Right atrium auricular region (tissue), 2 donors: ENCODE measurements at regions not wholly inside any gene's neighbourhood (a gene's known extent, or its start where the extent isn't known, plus 50 kb on each side); places are given as distances from the start of the nearest gene placed in this dataset.
A peak's percentile ranks its signal among the peaks of the same experiment; 100 is the strongest.
"Not testable (repeated sequence)": the region's sequence is repeated elsewhere in the genome, so short reads cannot be mapped to it uniquely, and the experiment has no call there.

Experiments used
- DNase-seq: peaks from one replicate; pipeline ENCODE4 v3.0.0-alpha.2; 2019; ENCODE audit warnings: low spot score
- H3K27ac ChIP-seq, 2 donors: fragments of 200-600 bp; sonication (generic); 1 replicate in 1 of 2; 2 replicates in 1 of 2; pipeline ENCODE4 v1.5.1; 2016 to 2019
- H3K27me3 ChIP-seq, 2 donors: fragments of 200-600 bp; sonication (generic); one replicate each; pipeline versions ENCODE4 v1.5.1 to v1.6.0; 2017 to 2019
- H3K36me3 ChIP-seq: fragments of 200-600 bp; sonication (generic); one replicate; pipeline ENCODE4 v1.5.1; 2016
- H3K4me1 ChIP-seq, 2 donors: fragments of 200-600 bp; sonication (generic); one replicate each; pipeline versions ENCODE4 v1.5.1 to v1.6.0; 2017 to 2019
- H3K4me3 ChIP-seq, 2 donors: fragments of 200-600 bp; sonication (generic); 1 replicate in 1 of 2; 2 replicates in 1 of 2; pipeline ENCODE4 v1.5.1; 2017 to 2019; ENCODE audit warnings: mild to moderate bottlenecking in 1 of 2, moderate library complexity in 1 of 2
- H3K9me3 ChIP-seq, 2 donors: fragments of 200-600 bp; sonication (generic); one replicate each; pipeline ENCODE4 v1.5.1; 2019
- TF ChIP-seq, protein P1 (sequence below), 2 donors: fragments of 200-600 bp; sonication (generic); IDR thresholded peaks; one replicate each; pipeline ENCODE4 v1.5.1; 2019; ENCODE audit warnings: antibody characterized with exemption in 2 of 2

DNA sequence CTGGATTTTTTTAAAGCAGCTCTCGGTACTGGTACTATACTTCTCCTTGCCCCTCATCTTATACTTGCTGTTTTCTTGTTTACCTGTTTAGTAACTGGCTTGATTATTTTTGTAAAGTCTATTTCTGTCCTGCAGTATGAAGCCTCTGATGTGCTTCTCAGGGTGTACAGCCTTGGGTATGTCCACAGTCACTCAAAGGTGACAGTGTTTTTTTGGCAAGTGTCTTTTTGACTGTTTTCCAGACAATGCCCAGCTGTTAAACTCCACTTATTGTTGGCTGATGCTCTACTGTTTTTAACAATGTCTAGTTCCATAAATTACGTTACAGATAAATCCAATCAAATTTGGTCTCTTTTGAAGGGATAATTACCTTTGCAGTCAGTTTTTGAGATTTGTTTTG lies 475.2 kb downstream of the JRKL start:
- no peaks in the 10 kb centered on the region for H3K27me3 ChIP-seq
- no peaks in the 10 kb centered on the region for H3K36me3 ChIP-seq
- TF ChIP-seq, protein P1, sequence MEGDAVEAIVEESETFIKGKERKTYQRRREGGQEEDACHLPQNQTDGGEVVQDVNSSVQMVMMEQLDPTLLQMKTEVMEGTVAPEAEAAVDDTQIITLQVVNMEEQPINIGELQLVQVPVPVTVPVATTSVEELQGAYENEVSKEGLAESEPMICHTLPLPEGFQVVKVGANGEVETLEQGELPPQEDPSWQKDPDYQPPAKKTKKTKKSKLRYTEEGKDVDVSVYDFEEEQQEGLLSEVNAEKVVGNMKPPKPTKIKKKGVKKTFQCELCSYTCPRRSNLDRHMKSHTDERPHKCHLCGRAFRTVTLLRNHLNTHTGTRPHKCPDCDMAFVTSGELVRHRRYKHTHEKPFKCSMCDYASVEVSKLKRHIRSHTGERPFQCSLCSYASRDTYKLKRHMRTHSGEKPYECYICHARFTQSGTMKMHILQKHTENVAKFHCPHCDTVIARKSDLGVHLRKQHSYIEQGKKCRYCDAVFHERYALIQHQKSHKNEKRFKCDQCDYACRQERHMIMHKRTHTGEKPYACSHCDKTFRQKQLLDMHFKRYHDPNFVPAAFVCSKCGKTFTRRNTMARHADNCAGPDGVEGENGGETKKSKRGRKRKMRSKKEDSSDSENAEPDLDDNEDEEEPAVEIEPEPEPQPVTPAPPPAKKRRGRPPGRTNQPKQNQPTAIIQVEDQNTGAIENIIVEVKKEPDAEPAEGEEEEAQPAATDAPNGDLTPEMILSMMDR (IDR thresholded peaks at IDR 0.05), result no peak
- peaks cover 0 to 7% of the 10 kb centered on the region in 2 donors for H3K9me3 ChIP-seq
- peaks cover 0 to 4% of the 10 kb centered on the region in 2 donors for H3K4me1 ChIP-seq
- no peak for DNase-seq
- peak overlapping the region in 1 of 2 donors; percentile 46 for H3K27ac ChIP-seq
- H3K4me3 ChIP-seq, result no peak overlapping the region

DNA sequence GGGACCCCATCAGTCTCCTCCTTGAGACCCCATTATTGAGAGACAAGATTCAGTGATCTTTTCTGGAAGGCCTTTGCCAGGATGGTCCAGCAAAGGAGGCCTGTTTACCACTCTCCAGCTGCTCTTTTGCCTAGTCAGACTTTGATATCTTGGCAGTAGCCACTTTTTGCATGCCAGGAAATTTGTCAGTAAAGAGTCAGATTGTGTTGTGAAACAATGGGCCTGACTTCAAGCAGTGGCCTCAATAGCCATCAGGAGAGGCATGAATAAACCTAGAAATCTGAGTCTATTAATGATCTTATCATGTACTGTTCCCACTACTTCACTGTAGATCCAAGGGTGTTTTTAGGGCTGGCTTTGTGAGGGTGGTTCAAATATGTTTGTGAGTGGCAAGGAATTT lies 479.4 kb downstream of the JRKL start:
- no peaks in the 10 kb centered on the region for H3K36me3 ChIP-seq
- peak overlapping the region in 1 of 2 donors; percentile 54 for H3K27ac ChIP-seq
- no peaks in the 10 kb centered on the region for H3K9me3 ChIP-seq
- H3K4me1 ChIP-seq, result peaks cover 0 to 4% of the 10 kb centered on the region in 2 donors
- TF ChIP-seq, protein P1 (IDR thresholded peaks at IDR 0.05), result no peak
- H3K4me3 ChIP-seq, result no peak overlapping the region
- no peaks in the 10 kb centered on the region for H3K27me3 ChIP-seq
- no peak for DNase-seq

DNA sequence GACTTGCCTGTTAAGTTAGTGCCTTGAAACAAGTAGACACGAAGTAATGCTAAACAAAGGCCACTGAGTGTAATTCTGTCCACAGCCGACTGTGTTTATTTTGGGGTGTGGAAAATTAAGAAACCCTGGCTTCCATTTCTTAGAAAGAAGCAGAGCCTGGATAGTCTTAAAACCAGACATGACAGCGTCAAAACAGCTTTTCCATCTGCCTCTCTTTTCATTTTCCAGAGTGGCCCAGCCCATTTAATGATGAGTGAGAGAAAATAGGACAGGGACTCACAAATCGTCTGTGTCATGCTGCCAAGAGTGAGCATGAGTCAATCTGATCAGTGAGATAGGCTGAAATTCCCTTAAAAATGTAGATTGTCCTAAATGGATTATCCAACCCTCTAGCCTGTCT lies 485.9 kb downstream of the JRKL start:
- TF ChIP-seq, protein P1 (IDR thresholded peaks at IDR 0.05), result no peak
- no peak overlapping the region for H3K27ac ChIP-seq
- no peaks in the 10 kb centered on the region for H3K4me1 ChIP-seq
- no peak overlapping the region for H3K4me3 ChIP-seq
- DNase-seq, result no peak
- no peaks in the 10 kb centered on the region for H3K36me3 ChIP-seq
- H3K27me3 ChIP-seq, result no peaks in the 10 kb centered on the region
- no peaks in the 10 kb centered on the region for H3K9me3 ChIP-seq

DNA sequence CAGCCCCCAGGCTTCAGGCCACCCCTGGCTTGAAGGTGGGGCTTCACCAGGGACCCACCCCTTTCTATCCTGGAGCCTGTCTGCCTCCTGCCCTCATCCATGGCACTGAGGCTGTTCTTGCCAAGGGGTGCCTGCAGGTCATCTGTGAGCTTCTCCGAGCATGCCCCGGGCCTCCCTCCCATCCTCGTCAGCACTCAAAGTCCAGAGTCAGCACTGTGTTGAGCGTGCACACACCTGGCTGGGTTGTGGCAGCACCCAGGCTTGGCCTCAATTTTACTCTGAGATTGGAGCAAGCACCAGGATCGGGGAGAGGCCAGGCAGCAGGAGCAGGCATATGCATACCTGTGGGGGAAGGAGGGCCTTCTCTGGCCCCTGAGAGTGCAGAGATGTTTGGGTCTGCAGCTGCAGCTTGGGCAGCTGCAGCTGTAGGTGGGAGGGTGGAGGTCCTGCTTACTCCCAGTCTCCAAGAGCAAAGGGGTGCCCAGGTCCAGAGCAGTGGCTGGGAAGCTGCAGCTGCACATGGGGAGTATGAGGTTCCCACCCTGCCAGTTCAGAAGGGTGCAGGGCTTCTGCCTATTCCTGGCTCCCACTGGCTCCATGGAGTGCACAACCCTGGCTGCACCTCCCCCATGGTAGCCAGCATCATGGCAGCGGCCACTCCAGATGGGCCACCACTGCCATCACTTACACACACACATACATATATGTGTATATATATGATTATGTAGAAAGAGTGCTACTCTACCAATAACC lies 488.7 kb downstream of the JRKL start:
- Histone ChIP-seq H3K4me3 (no peak overlapping the region), H3K4me1 (no peaks in the 10 kb centered on the region), H3K27ac (no peak overlapping the region), H3K27me3 (no peaks in the 10 kb centered on the region), H3K9me3 (no peaks in the 10 kb centered on the region), H3K36me3 (no peaks in the 10 kb centered on the region)
- TF ChIP-seq, protein P1 (IDR thresholded peaks at IDR 0.05), result no peak
- DNase-seq, result no peak

DNA sequence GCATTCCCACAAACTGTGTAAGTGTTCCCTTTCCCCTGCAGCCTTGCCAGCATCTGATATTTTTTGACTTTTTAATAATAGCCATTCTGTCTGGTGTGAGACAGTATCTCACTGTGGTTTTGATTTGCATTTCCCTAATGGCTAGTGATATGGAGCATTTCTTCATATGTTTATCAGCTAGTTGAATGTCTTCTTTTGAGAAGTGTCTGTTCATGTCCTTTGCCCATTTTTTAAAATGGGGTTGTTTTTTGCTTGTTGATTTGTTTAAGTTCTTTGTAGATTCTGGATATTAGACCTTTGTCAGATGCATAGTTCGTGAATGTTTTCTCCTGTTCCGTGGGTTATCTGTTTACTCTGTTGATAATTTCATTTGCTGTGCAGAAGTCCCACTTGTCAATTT lies 492.8 kb downstream of the JRKL start:
- H3K27me3 ChIP-seq, H3K4me1 ChIP-seq, H3K9me3 ChIP-seq, H3K36me3 ChIP-seq, H3K4me3 ChIP-seq, DNase-seq, H3K27ac ChIP-seq: not testable (repeated sequence)

DNA sequence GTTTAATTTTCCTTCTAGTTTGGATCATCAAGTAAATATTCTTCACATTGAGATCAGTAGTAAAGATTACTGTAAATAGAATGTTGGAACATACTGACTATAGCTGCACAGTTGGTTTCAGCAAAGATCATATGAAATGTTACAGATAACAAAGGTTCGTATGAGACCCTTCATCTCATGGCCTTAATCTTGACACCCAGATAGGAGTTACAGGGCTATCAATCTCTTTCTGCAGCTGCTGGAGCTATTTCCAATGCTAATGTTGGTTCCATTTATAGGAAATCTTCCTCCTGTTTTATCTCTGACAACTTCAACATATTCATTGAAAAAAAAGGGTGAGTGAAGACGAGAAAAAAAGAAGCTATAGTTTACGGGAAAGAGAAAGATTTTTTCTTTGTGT lies 495.6 kb downstream of the JRKL start:
- TF ChIP-seq, protein P1 (IDR thresholded peaks at IDR 0.05), result no peak
- H3K4me3 ChIP-seq, result no peak overlapping the region
- DNase-seq, result no peak

More for the DNA sequence above, 495.6 kb downstream of the JRKL start:
- Histone ChIP-seq H3K27ac (no peak overlapping the region), H3K27me3 (no peaks in the 10 kb centered on the region), H3K36me3 (no peaks in the 10 kb centered on the region), H3K4me1 (no peaks in the 10 kb centered on the region), H3K9me3 (no peaks in the 10 kb centered on the region)
